ENCODE measurements at regions not wholly inside any gene's neighbourhood (a gene's known extent, or its start where the extent isn't known, plus 50 kb on each side); places are given as distances from the start of the nearest gene placed in this dataset.

DNA sequence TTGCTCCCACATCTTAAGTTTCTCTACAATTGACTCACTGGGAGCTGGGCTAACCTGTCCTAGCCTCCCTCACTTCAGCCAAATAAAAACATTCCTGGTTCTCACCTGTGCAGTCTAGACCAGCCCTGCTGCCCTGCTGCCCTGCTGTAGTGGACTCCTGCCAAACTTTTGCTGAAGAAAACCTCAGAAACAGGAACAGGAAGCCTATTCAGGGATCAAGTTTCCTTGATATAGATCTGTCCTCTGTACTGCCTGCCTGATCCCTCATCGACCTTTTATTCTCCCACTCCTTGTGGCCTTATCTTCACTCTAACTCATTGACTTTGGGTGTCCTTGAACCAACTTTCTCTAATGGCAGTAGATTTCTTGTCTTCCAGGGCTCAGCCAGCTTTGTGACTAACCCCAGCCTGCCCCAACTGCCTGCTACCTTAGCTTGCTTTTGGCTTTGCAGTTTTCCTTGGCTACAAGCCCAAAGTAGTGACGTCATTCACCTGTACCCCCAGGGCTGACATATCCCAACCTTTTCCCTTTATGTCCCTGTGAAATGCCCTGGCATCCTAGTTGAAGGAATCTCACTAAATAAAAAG is 234.8 kb downstream of the DUSP6 start:
- H2AFZ ChIP-seq, result no peak overlapping the region

GRCh38 chr12:89111964-89112363 is 240.3 kb downstream of the DUSP6 start:
- WGBS (ENCODE audit: low lambda C conversion rate, missing lambda C conversion rate), result 98% methylated on average over 2 of the region's 2 CpGs
- Histone ChIP-seq H3K9me3 (ENCODE audit: low read depth) (no peaks in the 10 kb centered on the region), H4K20me1 (ENCODE audit: insufficient read depth, poor library complexity, severe bottlenecking) (no peaks in the 10 kb centered on the region), H3K4me2 (no peak overlapping the region), H3K36me3 (replicated peaks; ENCODE audit: insufficient read depth, low read depth) (no peaks in the 10 kb centered on the region), H3K79me2 (no peaks in the 10 kb centered on the region), H3K27ac (no peak overlapping the region), H3K4me1 (ENCODE audit: insufficient read depth) (no peaks in the 10 kb centered on the region), H2AFZ (no peak overlapping the region), H3K27me3 (no peaks in the 10 kb centered on the region), H3K9me2 (replicated peaks; ENCODE audit: insufficient read depth) (no peaks in the 10 kb centered on the region), H3K4me3 (no peak overlapping the region)
- DNase-seq (ENCODE audit: low spot score), result no peak
- TF ChIP-seq, protein P1, sequence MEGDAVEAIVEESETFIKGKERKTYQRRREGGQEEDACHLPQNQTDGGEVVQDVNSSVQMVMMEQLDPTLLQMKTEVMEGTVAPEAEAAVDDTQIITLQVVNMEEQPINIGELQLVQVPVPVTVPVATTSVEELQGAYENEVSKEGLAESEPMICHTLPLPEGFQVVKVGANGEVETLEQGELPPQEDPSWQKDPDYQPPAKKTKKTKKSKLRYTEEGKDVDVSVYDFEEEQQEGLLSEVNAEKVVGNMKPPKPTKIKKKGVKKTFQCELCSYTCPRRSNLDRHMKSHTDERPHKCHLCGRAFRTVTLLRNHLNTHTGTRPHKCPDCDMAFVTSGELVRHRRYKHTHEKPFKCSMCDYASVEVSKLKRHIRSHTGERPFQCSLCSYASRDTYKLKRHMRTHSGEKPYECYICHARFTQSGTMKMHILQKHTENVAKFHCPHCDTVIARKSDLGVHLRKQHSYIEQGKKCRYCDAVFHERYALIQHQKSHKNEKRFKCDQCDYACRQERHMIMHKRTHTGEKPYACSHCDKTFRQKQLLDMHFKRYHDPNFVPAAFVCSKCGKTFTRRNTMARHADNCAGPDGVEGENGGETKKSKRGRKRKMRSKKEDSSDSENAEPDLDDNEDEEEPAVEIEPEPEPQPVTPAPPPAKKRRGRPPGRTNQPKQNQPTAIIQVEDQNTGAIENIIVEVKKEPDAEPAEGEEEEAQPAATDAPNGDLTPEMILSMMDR (IDR thresholded peaks at IDR 0.05; ENCODE audit: poor library complexity), result no peak
- TF ChIP-seq EZH2phosphoT487 (IDR thresholded peaks at IDR 0.05; ENCODE audit: low read depth, severe bottlenecking, unreplicated experiment), result no peak
- TF ChIP-seq EZH2 (IDR thresholded peaks at IDR 0.05; ENCODE audit: borderline replicate concordance), result no peak

More for the DNA sequence above, 234.8 kb downstream of the DUSP6 start:
- Histone ChIP-seq H3K27me3 (no peaks in the 10 kb centered on the region), H3K9me3 (ENCODE audit: low read depth) (no peaks in the 10 kb centered on the region), H4K20me1 (ENCODE audit: insufficient read depth, poor library complexity, severe bottlenecking) (no peaks in the 10 kb centered on the region), H3K4me1 (ENCODE audit: insufficient read depth) (no peaks in the 10 kb centered on the region), H3K4me2 (no peak overlapping the region), H3K9me2 (replicated peaks; ENCODE audit: insufficient read depth) (no peaks in the 10 kb centered on the region), H3K27ac (no peak overlapping the region), H3K4me3 (no peak overlapping the region), H3K36me3 (replicated peaks; ENCODE audit: insufficient read depth, low read depth) (no peaks in the 10 kb centered on the region), H3K79me2 (no peaks in the 10 kb centered on the region)
- TF ChIP-seq EZH2 (IDR thresholded peaks at IDR 0.05; ENCODE audit: borderline replicate concordance), result no peak
- TF ChIP-seq EZH2phosphoT487 (IDR thresholded peaks at IDR 0.05; ENCODE audit: low read depth, severe bottlenecking, unreplicated experiment), result no peak
- TF ChIP-seq, protein P1 (IDR thresholded peaks at IDR 0.05; ENCODE audit: poor library complexity), result no peak
- peak; percentile 5 for DNase-seq (ENCODE audit: low spot score)
- 30% methylated on average over 2 of the region's 2 CpGs for WGBS (ENCODE audit: low lambda C conversion rate, missing lambda C conversion rate)

DNA sequence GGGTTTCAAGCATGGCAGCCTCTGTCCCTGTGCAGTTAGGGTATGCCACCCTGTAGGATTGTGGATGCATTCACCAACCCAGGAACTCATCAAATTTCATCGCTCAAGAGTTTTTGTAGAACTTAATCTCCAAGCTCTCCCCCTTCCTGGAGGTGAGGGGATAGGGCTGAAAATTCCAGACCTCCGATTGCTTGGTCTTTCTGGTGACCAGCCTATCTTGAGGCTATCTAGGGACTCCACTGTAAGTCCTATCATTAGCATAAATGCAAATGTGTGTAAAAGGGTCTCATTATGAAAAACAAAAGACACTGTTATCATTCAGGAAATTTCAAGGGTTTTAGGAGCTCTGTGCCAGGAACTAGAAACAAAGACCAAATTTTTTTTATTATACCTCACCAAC is 244.0 kb downstream of the DUSP6 start:
- 95% methylated on average over 2 of the region's 2 CpGs for WGBS (ENCODE audit: low lambda C conversion rate, missing lambda C conversion rate)
- no peak for DNase-seq (ENCODE audit: low spot score)
- H3K27ac ChIP-seq, result no peak overlapping the region
- TF ChIP-seq EZH2 (IDR thresholded peaks at IDR 0.05; ENCODE audit: borderline replicate concordance) (no peak), EZH2phosphoT487 (IDR thresholded peaks at IDR 0.05; ENCODE audit: low read depth, severe bottlenecking, unreplicated experiment) (no peak)
- TF ChIP-seq, protein P1 (IDR thresholded peaks at IDR 0.05; ENCODE audit: poor library complexity), result no peak
- H3K27me3 ChIP-seq, result no peaks in the 10 kb centered on the region
- H3K4me1 ChIP-seq (ENCODE audit: insufficient read depth), result no peaks in the 10 kb centered on the region
- H3K4me2 ChIP-seq, result no peak overlapping the region
- H3K4me3 ChIP-seq, result no peak overlapping the region
- H4K20me1 ChIP-seq (ENCODE audit: insufficient read depth, poor library complexity, severe bottlenecking), result no peaks in the 10 kb centered on the region
- no peaks in the 10 kb centered on the region for H3K36me3 ChIP-seq (replicated peaks; ENCODE audit: insufficient read depth, low read depth)
- H3K9me3 ChIP-seq (ENCODE audit: low read depth), result no peaks in the 10 kb centered on the region
- H3K79me2 ChIP-seq, result no peaks in the 10 kb centered on the region
- no peaks in the 10 kb centered on the region for H3K9me2 ChIP-seq (replicated peaks; ENCODE audit: insufficient read depth)
- no peak overlapping the region for H2AFZ ChIP-seq

All from hepatocyte (in vitro differentiated cells).